ENCODE measurements at regions not wholly inside any gene's neighbourhood (a gene's known extent, or its start where the extent isn't known, plus 50 kb on each side); places are given as distances from the start of the nearest gene placed in this dataset.

DNA sequence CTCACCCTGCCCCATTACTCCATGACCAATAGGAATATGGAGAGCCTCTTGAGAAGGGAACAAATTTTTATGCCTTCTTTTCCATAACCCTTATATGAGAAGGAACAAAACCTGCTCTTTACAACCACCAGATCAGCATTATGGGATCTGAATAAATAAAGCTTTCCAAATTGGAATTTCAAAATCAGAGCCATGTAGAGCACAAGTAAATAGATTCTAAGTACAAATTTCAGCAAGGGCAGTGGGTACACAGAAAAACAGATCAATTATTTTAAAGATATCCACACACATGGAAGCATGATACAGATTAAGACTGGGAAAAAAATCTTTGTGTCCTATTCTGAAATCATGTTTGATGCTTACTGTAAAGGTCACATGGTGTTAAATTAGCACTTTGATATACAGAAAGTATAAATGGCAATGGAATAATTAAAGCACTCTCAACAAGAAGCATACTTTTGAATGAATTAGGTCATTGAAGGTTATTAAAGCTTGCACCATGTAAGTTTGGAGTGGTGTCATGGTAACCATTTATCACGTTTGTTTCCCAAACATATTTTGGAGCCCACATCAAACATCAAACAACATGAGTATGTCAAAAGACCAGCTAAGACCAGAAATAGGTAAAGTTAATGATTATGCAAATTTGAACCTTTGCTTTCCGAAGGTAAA, 75.9 kb upstream of the AVPR1A start:
- DNase-seq, result no peak

DNA sequence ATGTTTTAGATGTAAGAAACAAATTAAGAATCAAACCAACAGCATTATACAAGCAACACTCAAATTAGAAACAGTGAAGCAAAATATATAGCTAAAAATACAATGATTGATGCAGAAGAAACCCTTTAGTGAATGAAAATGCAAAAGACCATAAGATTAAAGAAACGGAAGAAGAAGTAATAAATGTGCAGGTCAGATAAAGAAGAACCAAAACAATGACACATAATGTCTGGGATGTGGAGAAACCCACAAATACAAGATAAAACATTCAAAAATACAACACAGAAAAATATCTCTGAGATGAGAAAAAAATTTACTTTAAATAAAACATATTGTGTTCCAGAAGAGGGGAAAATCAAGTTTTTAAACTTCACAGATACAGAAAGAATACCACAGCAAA, 73.4 kb upstream of the AVPR1A start:
- no peak for DNase-seq

DNA sequence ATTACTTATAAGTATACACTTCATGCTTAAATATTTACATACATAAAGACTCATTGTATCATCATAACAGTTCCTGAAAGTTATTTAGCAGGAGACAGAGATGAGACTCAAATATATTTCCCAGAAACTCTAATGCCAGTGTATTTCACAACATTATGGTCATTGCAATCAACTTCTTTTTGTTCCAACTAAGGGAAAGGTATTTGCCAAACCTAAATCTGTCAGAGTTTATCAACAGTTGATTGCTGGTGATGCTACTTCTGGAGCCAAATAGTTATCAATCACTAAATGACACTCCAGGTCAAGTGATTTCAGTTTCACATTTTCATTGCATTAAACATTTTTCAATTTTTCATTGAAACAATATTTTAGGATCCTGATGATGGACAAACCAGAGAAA, 72.1 kb upstream of the AVPR1A start:
- DNase-seq, result no peak

- no peak for DNase-seq
Observed at GRCh38 chr12:63222582-63222981, 71.6 kb upstream of the AVPR1A start.

DNA sequence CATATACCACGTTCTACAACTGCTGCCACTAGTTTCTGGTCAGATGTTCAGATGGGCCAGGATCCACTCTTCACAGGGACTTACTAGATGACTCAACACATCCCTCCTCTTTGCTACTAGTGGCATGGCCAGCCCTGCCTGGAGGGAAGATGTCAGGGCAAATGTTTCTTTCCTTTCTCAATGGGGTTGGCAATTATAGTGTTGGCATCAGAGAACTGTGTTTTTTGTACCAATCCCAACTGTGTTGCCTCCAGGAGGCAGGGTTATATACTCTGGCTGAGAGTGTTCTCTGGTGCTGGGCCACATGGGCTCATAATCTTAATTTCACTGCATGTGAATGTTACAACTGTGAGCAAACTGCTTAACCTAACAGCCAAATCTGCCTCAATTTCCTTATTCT, 69.9 kb upstream of the AVPR1A start:
- DNase-seq, result no peak

DNA sequence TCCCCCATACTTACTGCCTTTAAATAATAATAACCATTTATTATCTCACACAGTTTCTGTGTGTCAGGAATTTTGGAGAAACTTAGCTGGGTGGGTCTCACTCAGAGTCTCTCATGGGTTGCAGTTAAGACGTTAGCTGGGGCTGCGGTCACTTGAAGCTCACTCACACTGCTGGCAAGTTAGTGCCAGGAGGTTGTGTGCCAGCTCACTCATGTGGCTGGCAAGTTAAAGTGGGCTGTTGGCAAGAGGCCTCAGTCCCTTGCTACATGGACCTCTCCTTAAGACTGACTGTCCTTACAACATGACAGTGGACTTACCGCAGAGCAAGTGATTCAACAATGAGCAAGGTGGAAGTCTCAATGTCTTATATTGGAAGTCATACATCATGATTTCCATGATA, 61.3 kb upstream of the AVPR1A start:
- DNase-seq, result no peak

- no peak for DNase-seq
Observed at GRCh38 chr12:63208956-63209355, 58.0 kb upstream of the AVPR1A start.

- no peak for DNase-seq
Observed at GRCh38 chr12:63206909-63207308, 55.9 kb upstream of the AVPR1A start.

DNA sequence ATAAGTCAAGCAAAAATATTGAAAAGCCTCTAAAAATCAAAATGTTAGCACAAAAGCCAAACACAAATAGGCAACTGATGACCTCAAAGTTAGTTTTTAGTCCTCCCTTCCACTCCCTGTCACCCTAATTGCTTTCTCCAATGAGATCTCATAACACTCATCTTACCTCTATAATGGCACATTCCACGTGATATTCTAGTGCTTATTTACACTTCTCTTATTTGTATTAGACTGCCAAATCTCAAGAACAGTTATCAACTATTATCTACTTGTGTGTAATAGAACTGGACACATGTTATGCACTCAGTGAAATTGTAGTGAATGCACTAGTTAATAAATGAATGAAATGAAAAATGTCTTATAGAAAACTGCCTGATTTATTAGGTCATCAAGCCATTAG, 55.5 kb upstream of the AVPR1A start:
- DNase-seq, result no peak

Measured in activated effector memory CD4-positive, alpha-beta T cell treated with anti-CD3 and anti-CD28 coated beads, Interleukin-2, amount 50 U/mL, for 16 hours (primary cell).